T-cell (primary cell): ENCODE measurements at regions not wholly inside any gene's neighbourhood (a gene's known extent, or its start where the extent isn't known, plus 50 kb on each side); places are given as distances from the start of the nearest gene placed in this dataset.
"Not testable (repeated sequence)": the region's sequence is repeated elsewhere in the genome, so short reads cannot be mapped to it uniquely, and the experiment has no call there.

Source experiments
- ATAC-seq, 4 experiments: fragments of 200-7000 bp in 3 of 4; fragments of 150-1000 bp in 1 of 4; cut with Tn5 transposase; replicated peaks in 1 of 4; 1 replicate in 3 of 4; 2 replicates in 1 of 4; pipeline ENCODE4 v1.10.0; 2021; ENCODE audit warnings: moderate library complexity in 3 of 4, mild to moderate bottlenecking in 2 of 4, moderate number of reproducible peaks in 1 of 4
- CTCF ChIA-PET, 2 donors: fragments of 300-600 bp; sonication (Branson Sonifier 250); formaldehyde crosslinking; loops; one replicate each; lab custom pipeline; 2022; ENCODE audit warnings: antibody characterized with exemption in 2 of 2; lab: Charles Lee
- POLR2A ChIA-PET, 2 donors: fragments of 300-600 bp; sonication (Branson Sonifier 250); formaldehyde crosslinking; loops; one replicate each; lab custom pipeline; 2022; ENCODE audit warnings: antibody characterized with exemption in 2 of 2; lab: Charles Lee
- DNase-seq, 35 experiments: peaks; one replicate each; pipeline versions ENCODE4 v3.0.0 to v3.0.0-alpha.2; 2013 to 2023
- H3K27ac ChIP-seq: one replicate; pipeline ENCODE4 v1.5.1; 2013; ENCODE audit warnings: low read length
- H3K27me3 ChIP-seq, 2 experiments: replicated peaks in 1 of 2; 1 replicate in 1 of 2; 2 replicates in 1 of 2; pipeline versions ENCODE4 v1.6.1 to v1.7.0; 2013; ENCODE audit warnings: low read length in 1 of 2, mixed read lengths in 1 of 2; ENCODE audit not compliant: control insufficient read depth in 2 of 2, insufficient read depth in 2 of 2; ENCODE audit errors: extremely low read depth in 1 of 2
- H3K36me3 ChIP-seq, 2 donors: 1 replicate in 1 of 2; 2 replicates in 1 of 2; pipeline versions ENCODE4 v1.6.1 to v1.7.0; 2013; ENCODE audit warnings: low read length in 1 of 2; ENCODE audit not compliant: control insufficient read depth in 2 of 2, insufficient read depth in 1 of 2; ENCODE audit errors: extremely low read depth in 1 of 2
- H3K4me1 ChIP-seq, 2 experiments: 1 replicate in 1 of 2; 2 replicates in 1 of 2; pipeline versions ENCODE4 v1.6.1 to v1.7.0; 2013; ENCODE audit warnings: low read length in 2 of 2, mixed read lengths in 1 of 2; ENCODE audit not compliant: insufficient read depth in 2 of 2, control insufficient read depth in 1 of 2; ENCODE audit errors: extremely low read depth in 1 of 2
- H3K4me3 ChIP-seq, 2 donors: 1 replicate in 1 of 2; 2 replicates in 1 of 2; pipeline versions ENCODE4 v1.5.1 to v1.7.0; 2013; ENCODE audit warnings: mild to moderate bottlenecking in 2 of 2, low read length in 1 of 2, moderate library complexity in 1 of 2; ENCODE audit not compliant: control insufficient read depth in 1 of 2; ENCODE audit errors: extremely low read depth in 1 of 2
- H3K9me3 ChIP-seq: 2 replicates; pipeline ENCODE4 v1.7.0; 2013
- H3K27ac Mint-ChIP-seq, 2 donors: one replicate each; pipeline ENCODE4 v1.8.0; 2020 to 2021; ENCODE audit warnings: mild to moderate bottlenecking in 2 of 2, mixed read lengths in 2 of 2
- H3K27me3 Mint-ChIP-seq, 2 donors: one replicate each; pipeline ENCODE4 v1.8.0; 2021 to 2022; ENCODE audit warnings: mixed read lengths in 2 of 2
- H3K36me3 Mint-ChIP-seq: one replicate; pipeline ENCODE4 v1.8.0; 2021; ENCODE audit warnings: mixed read lengths
- H3K4me1 Mint-ChIP-seq, 3 donors: one replicate each; pipeline ENCODE4 v1.8.0; 2020 to 2022; ENCODE audit warnings: mixed read lengths in 3 of 3, mild to moderate bottlenecking in 1 of 3
- H3K4me3 Mint-ChIP-seq, 3 donors: one replicate each; pipeline ENCODE4 v1.8.0; 2020 to 2022; ENCODE audit warnings: mild to moderate bottlenecking in 3 of 3, mixed read lengths in 3 of 3, moderate library complexity in 3 of 3
- H3K9me3 Mint-ChIP-seq, 3 donors: one replicate each; pipeline ENCODE4 v1.8.0; 2020 to 2022; ENCODE audit warnings: mixed read lengths in 3 of 3
- WGBS: methylation state at CpG from one replicate; pipeline ENCODE4 v1.1.5; 2013; ENCODE audit warnings: missing lambda C conversion rate; ENCODE audit not compliant: insufficient coverage; 5-methylcytosine and 5-hydroxymethylcytosine counted together

DNA sequence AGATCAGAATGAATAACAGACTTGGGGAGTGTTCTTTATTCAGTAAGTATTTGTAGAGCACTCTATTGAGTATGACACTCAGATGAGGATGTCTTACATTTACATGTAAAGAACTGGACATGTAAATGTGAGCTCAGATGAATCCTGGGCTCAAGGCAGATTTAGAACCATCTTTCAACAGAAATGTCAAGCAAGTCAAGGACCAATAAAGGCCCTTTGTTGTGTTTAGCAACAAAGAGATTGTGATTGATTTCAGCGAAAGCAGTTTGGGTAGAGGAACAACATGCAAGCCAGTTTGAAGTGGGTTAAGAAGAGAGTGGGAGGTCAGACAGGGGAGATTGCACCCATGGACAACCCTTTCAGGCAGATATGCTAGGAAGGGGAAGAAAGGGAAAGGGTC lies 194.2 kb upstream of the DNAJC19 start:
- Mint-ChIP-seq H3K27ac (no peak overlapping the region), H3K27me3 (peaks cover 0 to 6% of the 10 kb centered on the region in 2 donors), H3K4me1 (no peaks in the 10 kb centered on the region), H3K4me3 (no peak overlapping the region), H3K9me3 (no peaks in the 10 kb centered on the region), H3K36me3 (no peaks in the 10 kb centered on the region)
- Histone ChIP-seq H3K4me3 (no peak overlapping the region), H3K9me3 (no peaks in the 10 kb centered on the region), H3K4me1 (no peaks in the 10 kb centered on the region), H3K27me3 (no peaks in the 10 kb centered on the region), H3K36me3 (no peaks in the 10 kb centered on the region), H3K27ac (no peak overlapping the region)
- POLR2A ChIA-PET, result no interaction called here
- ATAC-seq, result no peak
- 100% methylated on average over 1 of the region's 1 CpG for WGBS
- DNase-seq, result no peak
- CTCF ChIA-PET, result no interaction called here

GRCh38 chr3:181183057-181183456 lies 193.5 kb upstream of the DNAJC19 start:
- WGBS, result 97% methylated on average over 8 of the region's 22 CpGs
- H3K36me3 ChIP-seq, H3K4me3 ChIP-seq, POLR2A ChIA-PET, H3K9me3 ChIP-seq, CTCF ChIA-PET, H3K36me3 Mint-ChIP-seq, ATAC-seq, H3K4me1 ChIP-seq, H3K27me3 ChIP-seq, H3K9me3 Mint-ChIP-seq, H3K27ac ChIP-seq, H3K27ac Mint-ChIP-seq, H3K27me3 Mint-ChIP-seq, DNase-seq, H3K4me3 Mint-ChIP-seq, H3K4me1 Mint-ChIP-seq: not testable (repeated sequence)

- Mint-ChIP-seq H3K4me3 (no peak overlapping the region), H3K27me3 (peaks cover 0 to 10% of the 10 kb centered on the region in 2 donors), H3K36me3 (no peaks in the 10 kb centered on the region), H3K4me1 (peaks cover 0 to 2% (median 0%) of the 10 kb centered on the region in 3 donors), H3K27ac (no peak overlapping the region), H3K9me3 (no peaks in the 10 kb centered on the region)
- ChIA-PET CTCF (no interaction called here), POLR2A (no interaction called here)
- Histone ChIP-seq H3K27me3 (no peaks in the 10 kb centered on the region), H3K4me3 (no peak overlapping the region), H3K9me3 (no peaks in the 10 kb centered on the region), H3K27ac (no peak overlapping the region), H3K4me1 (no peaks in the 10 kb centered on the region), H3K36me3 (no peaks in the 10 kb centered on the region)
- ATAC-seq (no peak), DNase-seq (no peak)
- WGBS, result 100% methylated on average over 2 of the region's 7 CpGs
Observed at GRCh38 chr3:181178991-181179390, 189.5 kb upstream of the DNAJC19 start.

DNA sequence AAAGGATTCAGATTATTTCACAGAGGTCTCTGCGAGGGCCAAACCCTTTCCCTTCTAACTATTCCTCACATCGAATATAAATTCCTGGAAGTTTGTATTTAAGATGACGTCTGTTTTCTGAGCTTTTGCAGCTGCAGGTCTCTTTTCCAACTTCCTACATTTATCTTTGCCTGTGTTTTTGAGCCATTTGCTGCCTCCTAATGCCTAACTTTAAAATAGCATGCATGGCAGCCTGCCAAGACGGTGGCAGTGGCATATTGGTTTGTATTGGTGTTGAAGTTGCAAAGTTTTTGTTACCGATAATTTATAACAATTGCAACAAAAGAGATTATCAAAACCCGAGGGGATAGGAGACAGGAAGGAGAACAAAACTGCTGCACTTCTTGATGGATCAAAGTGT lies 187.1 kb upstream of the DNAJC19 start:
- WGBS, result no CpG with 5 or more reads among the region's 6 CpGs
- Mint-ChIP-seq H3K36me3 (no peaks in the 10 kb centered on the region), H3K4me1 (peaks cover 0 to 2% (median 0%) of the 10 kb centered on the region in 3 donors), H3K27ac (no peak overlapping the region), H3K27me3 (peaks cover 0 to 10% of the 10 kb centered on the region in 2 donors), H3K9me3 (no peaks in the 10 kb centered on the region), H3K4me3 (no peak overlapping the region)
- DNase-seq (peak in 18 of 35 experiments; percentile 1 to 34 (median 9)), ATAC-seq (no peak)
- ChIA-PET POLR2A (no interaction called here), CTCF (no interaction called here)
- Histone ChIP-seq H3K4me1 (no peaks in the 10 kb centered on the region), H3K4me3 (no peak overlapping the region), H3K27ac (no peak overlapping the region), H3K27me3 (no peaks in the 10 kb centered on the region), H3K36me3 (no peaks in the 10 kb centered on the region), H3K9me3 (no peaks in the 10 kb centered on the region)

- Mint-ChIP-seq H3K27ac (no peak overlapping the region), H3K4me3 (no peak overlapping the region)
- CTCF ChIA-PET, result interaction anchor here in 1 of 2 donors (0.8 kb wide), 1 partner anchor 35 kb away, joined by 3 read pairs; no protein-coding TSS in a partner anchor
Observed at GRCh38 chr3:181174676-181175233, 185.2 kb upstream of the DNAJC19 start.

GRCh38 chr3:181174022-181174421 lies 184.5 kb upstream of the DNAJC19 start:
- Mint-ChIP-seq H3K4me3 (no peak overlapping the region), H3K4me1 (peaks cover 0 to 2% (median 0%) of the 10 kb centered on the region in 3 donors), H3K36me3 (no peaks in the 10 kb centered on the region), H3K27ac (no peak overlapping the region), H3K9me3 (no peaks in the 10 kb centered on the region), H3K27me3 (peaks cover 4 to 12% of the 10 kb centered on the region in 2 donors)
- Histone ChIP-seq H3K27ac (no peak overlapping the region), H3K36me3 (no peaks in the 10 kb centered on the region), H3K9me3 (no peaks in the 10 kb centered on the region), H3K4me1 (no peaks in the 10 kb centered on the region), H3K4me3 (no peak overlapping the region), H3K27me3 (no peaks in the 10 kb centered on the region)
- DNase-seq, result no peak
- ChIA-PET CTCF (interaction anchor here in 1 of 2 donors (0.8 kb wide), 1 partner anchor 34 kb away, joined by 3 read pairs; no protein-coding TSS in a partner anchor), POLR2A (no interaction called here)
- no CpG with 5 or more reads among the region's 2 CpGs for WGBS
- ATAC-seq, result no peak

More at GRCh38 chr3:181174676-181175233, 185.2 kb upstream of the DNAJC19 start:
- 60% methylated on average over 1 of the region's 4 CpGs for WGBS
- Mint-ChIP-seq H3K27me3 (peaks cover 4 to 17% of the 10 kb centered on the region in 2 donors), H3K36me3 (no peaks in the 10 kb centered on the region), H3K4me1 (peaks cover 0 to 2% (median 0%) of the 10 kb centered on the region in 3 donors), H3K9me3 (no peaks in the 10 kb centered on the region)
- ATAC-seq (no peak), DNase-seq (no peak)
- Histone ChIP-seq H3K36me3 (no peaks in the 10 kb centered on the region), H3K9me3 (no peaks in the 10 kb centered on the region), H3K4me1 (no peaks in the 10 kb centered on the region), H3K27me3 (no peaks in the 10 kb centered on the region), H3K27ac (no peak overlapping the region), H3K4me3 (no peak overlapping the region)
- POLR2A ChIA-PET, result no interaction called here
